Neural cell (in vitro differentiated cells): ENCODE measurements at regions not wholly inside any gene's neighbourhood (a gene's known extent, or its start where the extent isn't known, plus 50 kb on each side); places are given as distances from the start of the nearest gene placed in this dataset.

Experiments
- CTCF ChIP-seq: fragments of 450-650 bp; IDR thresholded peaks from 2 replicates; pipeline ENCODE4 v1.5.1; 2014; ENCODE audit warnings: antibody characterized with exemption, mild to moderate bottlenecking, moderate library complexity; ENCODE audit not compliant: poor library complexity, severe bottlenecking
- EP300 ChIP-seq: fragments of 450-650 bp; conservative IDR thresholded peaks from 2 replicates; pipeline ENCODE4 v1.6.1; 2014; ENCODE audit warnings: antibody characterized with exemption, mild to moderate bottlenecking, moderate library complexity; ENCODE audit not compliant: poor library complexity, severe bottlenecking
- EZH2 ChIP-seq: fragments of 200-600, 300-800 bp; shearing (Covaris generic), sonication (generic); IDR thresholded peaks from 2 replicates; pipeline ENCODE4 v1.6.1; 2014; ENCODE audit warnings: antibody characterized with exemption, low read length, borderline replicate concordance, mild to moderate bottlenecking; ENCODE audit not compliant: insufficient read depth, poor library complexity, severe bottlenecking
- POLR2AphosphoS5 ChIP-seq: IDR thresholded peaks from 2 replicates; pipeline ENCODE4 v1.6.1; 2012
- TAF1 ChIP-seq: IDR thresholded peaks from 2 replicates; pipeline ENCODE4 v1.6.1; 2012; ENCODE audit warnings: low read depth

GRCh38 chr9:108383796-108384195, 472.0 kb downstream of the ACTL7B start:
- no peak for TF ChIP-seq CTCF
- no peak for TF ChIP-seq EZH2
- TF ChIP-seq EP300, result no peak
- TF ChIP-seq TAF1, result no peak
- TF ChIP-seq POLR2AphosphoS5, result no peak
